ENCODE measurements at regions not wholly inside any gene's neighbourhood (a gene's known extent, or its start where the extent isn't known, plus 50 kb on each side); places are given as distances from the start of the nearest gene placed in this dataset.

DNA sequence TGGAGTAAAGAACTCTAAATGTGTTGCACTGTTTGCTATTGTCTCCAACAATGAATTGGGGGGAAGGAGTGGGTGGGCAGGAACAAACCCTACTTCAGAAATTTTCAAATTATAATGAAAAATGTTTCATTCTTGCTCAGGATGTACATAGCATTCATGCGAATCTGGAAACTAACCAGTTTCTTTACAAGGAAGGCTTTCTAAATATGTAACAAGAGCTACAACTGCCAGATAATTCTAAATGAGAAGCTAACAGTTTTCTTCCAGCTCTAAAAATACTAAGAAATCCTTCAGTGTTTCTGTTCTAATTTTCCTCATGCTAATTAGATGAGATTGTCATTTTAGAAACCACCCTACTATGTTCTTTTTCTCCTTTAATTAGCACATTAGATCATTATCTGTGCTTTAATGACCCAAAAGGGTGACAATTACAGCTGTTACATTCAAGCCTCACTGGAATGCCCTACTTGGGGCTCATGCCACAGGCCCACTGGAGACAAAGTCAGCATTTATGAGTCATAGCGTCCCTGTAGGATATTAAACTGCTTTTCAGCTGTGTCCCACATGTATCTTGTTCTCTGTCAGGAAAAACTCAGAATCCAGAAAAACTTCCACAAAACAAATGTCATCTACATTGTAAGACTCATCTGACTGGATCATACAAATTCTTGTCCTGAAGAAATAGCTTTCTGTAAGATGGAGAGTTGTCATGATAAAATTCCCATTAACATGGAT lies 804.6 kb upstream of the CXADR start:
- FAIRE-seq = no peak

DNA sequence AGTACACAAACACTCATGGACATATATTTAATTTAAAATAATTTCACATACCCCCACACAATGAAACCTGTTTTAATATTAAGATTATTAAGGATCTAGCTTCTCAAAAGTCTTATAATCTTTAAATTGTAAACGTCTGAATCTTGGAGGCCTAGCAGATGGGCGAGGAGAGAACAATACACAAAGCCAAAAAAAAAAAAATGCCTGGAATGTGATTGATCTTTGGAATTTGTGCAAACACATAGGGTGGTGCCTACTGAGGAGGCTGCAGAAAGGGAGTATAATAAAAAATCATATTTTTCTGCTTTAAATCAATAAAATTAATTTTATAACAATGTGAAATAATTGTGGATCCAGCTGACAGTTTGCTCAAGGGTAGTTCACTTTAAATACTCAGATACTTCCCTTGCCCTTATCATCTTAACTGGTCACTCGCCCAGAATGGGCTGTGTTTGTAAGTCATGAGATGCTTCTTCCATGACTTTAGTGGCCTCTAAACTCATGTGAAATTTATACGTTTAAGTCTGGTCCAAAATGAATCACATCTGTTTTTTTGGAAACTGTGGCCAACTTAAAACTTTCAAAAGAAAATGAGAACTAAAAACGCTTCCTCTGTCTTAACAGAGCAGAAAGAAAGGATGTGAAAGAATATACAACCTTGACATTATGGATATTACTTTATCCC lies 802.8 kb upstream of the CXADR start:
- no peak for FAIRE-seq

DNA sequence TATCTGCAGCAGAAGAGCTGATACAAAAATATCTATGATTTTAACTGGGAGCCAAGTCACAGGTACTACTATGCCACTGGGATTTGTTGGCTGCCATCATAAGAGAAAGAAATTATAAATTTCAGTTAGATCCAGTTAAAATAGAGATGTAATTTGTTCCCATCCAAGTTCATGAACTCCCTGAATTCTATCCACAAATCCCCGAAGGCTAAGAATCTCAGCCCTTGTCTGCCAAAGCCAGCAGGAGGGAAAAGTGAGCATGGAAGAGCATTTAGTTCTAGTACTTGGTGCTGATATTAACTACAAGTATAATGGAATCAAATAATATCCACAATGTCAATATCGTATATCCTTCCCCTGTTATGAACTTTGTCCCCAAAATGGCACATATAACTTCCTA lies 801.1 kb upstream of the CXADR start:
- no peak for FAIRE-seq

DNA sequence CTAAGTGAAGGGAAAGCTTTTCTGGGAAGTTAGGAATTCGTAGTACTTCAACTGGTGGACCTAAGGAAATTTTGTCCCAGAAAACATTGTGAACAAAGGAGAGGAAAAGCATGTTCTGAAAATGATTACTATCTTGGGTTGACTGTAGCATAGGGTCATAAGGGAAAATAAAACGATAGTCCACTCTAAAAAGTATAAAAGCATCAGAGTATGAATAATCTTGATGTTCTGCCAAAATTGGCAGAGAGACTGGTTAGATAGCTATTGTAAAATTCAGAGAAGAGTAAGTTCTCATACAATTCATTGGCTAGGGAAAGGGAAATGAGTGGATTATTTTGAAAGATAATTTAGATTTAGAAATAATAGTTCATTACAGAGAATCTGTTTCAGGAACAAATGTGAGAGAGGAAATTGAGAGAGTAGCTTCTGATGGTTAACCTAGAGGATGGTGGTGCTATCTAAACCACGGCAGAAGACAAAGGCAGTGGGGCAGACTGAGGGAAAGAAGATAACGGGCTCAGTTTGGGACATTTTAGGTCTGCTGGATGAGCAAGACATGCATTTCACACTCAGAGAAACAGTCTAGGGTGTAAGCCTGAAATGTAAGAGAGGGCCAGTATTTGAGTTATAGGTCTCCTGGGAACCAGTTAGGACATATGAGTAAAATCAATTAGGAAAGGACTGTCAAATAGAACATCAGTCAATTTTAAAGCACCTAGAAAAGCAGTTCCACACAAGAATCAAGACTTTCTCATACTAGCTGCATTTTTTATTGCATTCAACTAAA lies 799.3 kb upstream of the CXADR start:
- no peak for FAIRE-seq

DNA sequence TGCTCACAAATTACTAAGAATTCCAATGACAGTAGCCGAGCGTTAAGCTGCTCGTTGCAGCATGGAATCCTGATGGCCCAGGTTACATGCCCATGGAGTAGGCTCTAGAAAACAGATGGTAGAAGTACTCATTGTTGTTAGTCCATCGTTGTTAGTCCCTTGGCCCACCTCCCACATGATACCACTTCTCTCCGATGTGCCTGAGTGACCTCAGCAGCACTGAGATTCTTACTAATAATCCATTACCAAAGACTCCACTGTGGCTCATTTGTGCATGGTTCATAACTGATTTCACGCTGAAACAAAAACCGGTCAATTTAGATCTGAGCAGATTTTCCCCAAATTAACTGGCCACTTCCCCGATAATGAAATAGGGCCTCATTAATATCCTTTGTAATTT lies 772.3 kb upstream of the CXADR start:
- no peak for FAIRE-seq

DNA sequence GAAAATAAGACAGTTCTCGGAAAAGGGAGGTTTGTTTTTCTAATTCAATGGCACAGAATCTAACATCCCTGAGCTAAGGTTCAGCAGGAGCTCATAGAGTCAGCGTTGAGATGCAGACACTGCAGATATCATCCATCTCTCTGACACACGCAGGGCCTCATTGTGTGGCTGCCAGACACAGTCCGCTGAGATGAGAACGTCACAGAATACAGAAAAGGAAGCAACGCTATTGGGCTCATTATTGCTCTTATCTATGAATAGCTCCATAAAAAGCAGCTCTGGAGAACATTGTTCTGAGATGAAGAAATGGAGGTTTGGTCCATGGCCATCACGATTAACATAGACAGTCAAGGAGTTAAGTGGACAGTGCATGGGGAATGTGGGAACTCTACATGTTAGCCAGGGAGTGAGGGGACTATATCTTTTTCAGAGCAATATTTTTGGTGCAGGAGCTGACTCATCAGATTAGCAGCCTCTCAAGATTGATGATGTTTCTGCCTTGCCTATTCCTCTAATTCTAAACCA lies 771.6 kb upstream of the CXADR start:
- FAIRE-seq = no peak

DNA sequence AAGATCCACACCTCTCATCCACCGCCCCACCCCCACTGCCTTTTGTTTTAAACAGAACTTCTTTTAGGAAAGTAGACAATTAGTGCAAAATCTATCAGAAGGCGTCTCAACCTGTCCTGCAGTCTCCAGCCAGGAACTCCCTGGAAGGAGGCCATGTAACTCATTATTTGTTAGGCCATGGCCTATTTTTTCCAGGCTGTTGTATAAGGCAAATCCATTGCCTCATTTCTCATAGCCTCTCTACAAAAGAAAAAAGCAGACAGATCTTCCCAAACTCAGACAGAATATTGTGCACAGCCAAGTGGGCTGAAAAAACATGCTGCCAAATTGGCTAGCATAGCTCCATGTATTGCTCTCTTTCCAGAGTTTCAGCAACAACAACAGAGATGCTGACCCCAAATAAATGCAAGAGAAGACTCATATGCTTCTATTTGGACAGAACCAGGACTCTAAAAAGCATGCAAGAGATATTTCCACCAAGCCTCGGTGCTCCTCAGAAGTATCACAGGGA lies 770.7 kb upstream of the CXADR start:
- FAIRE-seq = no peak

DNA sequence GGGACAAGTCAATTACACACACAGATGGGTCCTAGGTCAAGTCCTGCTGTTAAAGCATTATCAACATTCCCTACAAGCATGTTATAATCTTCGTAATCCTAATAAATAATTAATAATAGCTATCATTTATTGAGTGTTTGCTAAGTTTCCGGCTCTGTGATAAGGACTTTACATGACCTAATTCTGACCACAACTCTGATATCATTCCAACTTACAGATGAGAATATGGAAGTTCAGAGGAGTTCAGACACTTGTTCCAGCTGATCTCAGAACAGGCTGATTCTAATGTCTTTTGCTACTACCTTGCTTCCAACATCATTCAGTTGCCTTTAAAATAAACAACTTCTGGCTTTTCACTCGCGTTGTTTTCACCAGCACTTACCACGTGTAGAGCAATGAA lies 770.1 kb upstream of the CXADR start:
- FAIRE-seq = no peak

DNA sequence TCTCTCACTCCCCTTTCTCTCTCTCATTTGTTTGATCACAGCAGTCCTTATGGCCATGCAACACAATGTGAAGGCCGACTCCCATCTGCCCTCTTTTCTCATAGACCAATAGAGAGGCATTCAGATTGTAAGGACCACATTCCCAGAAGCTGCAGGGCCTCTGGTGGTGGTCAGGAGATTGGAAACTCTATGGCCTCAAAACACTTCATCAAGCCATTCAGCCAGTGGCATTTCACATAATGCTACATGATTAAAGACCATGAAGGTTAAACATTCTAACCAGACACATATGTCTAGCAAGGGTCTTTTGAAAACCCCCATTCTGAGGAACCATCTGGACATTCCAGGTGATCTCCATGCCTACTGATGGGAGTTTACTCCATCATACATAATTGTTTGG lies 769.5 kb upstream of the CXADR start:
- FAIRE-seq = no peak

DNA sequence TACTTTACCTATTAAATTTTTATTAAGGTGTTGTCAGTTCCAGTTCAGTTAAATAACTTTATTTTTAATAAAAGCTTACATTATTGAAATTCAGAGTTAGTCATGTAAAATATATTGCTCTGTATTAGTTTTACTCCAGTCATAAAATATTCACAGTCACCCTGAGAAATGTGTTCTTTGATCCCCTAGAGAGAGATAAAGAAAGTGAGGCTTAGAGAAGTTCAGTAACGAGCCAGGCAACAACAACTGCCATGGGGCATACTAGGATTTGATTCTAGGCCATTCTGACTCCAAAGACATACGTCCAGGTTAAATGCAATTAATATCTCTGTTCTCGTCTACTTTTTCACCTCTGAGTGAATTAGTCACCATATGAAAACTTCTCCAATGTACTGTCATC lies 761.9 kb upstream of the CXADR start:
- no peak for FAIRE-seq

DNA sequence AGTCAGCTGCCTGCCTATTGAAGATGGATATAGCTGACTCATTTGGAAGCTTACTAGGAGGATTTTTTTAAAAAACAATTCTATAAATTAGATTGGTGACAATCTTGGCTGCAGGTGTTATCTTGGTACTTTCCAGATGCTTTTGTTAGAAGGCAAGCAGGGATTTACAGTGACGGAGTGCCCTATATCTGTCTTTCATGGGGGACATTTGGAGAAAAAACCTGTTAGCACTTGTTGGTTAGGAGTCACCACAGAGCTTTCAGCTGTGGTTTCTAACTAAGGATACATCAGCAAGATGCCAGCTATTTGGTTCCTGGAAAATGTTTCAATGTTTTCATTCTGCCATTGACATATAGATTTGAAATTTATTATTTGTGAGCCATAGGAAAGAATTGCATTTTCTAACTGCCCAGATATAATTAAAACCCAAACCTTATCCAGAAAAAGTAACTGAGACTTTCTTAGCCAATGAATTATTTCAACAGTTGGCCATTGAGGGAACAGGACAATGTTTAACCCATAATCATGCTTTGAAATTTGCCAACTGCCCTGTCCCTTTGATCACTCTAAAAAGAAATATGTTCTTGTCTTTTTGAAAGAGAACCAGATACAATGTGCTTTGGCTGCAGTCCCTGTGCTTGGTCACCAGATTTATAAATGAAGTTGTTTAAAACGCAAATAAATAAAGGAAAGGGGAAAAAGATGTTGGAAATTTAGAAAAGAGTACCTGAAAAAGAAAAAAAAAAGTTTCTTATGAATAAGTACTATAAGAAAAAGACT lies 761.0 kb upstream of the CXADR start:
- no peak for FAIRE-seq

DNA sequence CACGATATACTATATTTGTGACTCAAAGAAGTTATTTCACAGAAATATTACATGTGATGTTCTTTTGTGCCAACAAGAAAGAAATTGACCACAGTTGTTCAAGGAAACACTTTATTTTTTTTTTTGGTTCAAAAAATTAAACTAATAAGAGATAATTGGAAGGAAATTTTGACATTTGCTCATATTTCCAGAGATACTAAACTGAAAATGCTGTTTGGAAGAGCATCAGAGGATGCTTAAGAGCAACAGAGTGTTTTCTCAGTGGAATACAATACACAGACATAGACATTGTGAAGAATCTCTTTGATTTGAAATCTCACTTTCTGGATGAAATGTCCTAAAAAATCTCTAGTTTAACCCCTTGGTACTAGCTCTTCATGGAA lies 760.4 kb upstream of the CXADR start:
- no peak for FAIRE-seq

DNA sequence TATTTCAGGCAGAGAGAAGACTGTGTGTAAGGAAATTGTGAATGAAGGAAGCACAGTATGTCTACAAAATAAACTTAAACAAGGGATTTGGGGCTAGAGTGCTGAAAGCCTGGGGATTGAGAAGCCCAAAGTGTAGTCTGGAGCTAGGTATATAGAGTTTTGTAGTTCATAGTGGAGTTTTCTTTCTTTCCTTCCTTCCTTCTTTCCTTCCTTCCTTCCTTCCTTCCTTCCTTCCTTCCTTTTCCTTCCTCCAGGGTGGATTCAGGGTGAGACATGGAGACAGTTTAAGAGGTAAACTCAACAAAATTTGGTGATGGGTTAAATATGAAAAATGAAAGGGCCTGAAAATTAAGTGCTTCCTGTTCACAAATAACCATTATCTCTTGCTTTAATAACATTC lies 757.8 kb upstream of the CXADR start:
- no peak for FAIRE-seq

DNA sequence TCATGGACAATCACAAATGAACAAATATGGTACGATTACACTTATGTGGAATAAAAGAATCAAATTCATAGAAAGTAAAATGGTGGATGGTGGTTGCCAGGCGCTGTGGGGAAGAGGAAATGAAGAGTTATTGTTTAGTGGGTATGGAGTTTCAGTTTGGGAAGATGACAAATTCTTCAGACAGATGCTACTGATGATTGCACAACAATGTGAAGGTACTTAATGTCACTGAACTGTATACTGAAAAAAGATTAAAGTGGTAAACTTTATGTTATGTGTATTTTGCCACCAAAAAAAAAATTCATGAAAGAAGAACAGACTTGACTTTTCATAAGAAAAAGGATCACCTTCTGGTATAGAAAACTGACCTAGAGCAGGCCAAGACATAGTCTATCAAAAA lies 745.6 kb upstream of the CXADR start:
- FAIRE-seq = no peak

DNA sequence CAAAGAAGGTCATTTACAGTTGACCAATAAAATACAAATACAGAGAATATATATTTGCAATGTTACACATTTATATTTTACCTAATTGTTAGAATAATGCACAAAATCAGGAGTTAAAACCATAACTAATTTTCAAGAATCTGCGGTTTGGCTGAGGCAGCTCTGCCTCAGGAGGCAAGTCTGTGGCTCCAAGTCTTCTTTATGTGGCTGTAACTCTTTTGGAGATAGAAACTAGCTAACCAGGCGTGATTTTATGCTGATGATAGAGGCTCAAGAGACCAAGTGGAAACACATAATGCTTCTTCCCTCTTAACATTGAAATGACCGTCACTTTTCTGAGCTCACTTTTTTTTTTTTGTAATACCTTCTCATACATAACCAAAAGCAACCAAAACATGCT lies 744.7 kb upstream of the CXADR start:
- no peak for FAIRE-seq

DNA sequence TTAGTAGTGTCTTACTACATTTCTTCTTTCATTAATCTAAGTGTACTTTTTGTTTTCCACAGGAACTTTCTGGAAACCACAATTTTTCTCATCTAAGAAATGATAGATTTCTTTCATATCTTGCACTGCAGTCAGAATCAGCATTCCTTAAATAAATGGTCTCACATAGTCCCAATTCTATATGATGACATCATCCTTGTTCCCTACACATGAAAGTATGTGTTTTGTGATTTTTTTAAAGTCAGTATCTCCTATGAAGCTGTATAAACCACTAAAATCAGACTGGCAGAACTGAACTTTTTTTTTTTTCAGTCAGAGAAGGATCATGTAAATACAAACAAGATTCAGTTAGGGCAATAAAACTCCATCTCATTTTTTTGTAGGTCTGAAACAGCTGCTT lies 742.6 kb upstream of the CXADR start:
- FAIRE-seq = no peak

DNA sequence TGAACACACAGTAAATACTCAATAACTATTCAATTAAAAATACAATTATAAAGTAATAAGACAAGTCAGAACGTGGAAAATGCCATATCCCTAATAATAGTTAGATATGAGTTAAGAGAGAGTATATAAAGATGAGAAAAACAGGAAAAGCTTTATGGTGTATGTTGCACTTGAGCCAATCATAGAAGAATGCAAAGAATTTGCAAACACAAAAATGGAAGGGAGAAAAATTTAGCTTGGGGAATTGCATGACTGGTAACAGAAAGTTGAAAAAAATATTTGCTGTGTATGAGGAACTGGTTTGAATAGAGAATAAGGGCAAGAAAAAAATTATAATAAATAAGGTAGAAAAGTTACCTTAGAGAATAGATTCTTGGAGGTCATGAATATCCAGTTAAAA lies 739.6 kb upstream of the CXADR start:
- no peak for FAIRE-seq

DNA sequence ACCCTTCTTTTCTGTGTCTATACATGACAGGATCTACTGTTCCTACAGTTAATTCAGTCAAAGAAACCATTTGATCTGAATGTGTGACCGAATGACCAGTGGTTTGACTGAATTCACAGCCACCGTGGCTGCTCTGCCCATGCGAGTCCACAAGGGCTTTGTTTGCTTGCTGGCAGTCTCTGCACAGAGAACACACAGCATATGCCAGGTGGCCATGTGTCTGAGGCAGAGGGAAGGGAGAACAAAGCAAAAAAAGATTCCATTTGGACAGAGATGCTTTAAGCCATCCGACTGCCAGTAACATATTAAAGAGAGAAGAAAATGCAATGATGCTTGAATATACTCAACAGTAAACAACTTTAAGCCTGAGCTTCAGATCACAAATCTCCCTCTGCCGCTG lies 737.8 kb upstream of the CXADR start:
- no peak for FAIRE-seq

DNA sequence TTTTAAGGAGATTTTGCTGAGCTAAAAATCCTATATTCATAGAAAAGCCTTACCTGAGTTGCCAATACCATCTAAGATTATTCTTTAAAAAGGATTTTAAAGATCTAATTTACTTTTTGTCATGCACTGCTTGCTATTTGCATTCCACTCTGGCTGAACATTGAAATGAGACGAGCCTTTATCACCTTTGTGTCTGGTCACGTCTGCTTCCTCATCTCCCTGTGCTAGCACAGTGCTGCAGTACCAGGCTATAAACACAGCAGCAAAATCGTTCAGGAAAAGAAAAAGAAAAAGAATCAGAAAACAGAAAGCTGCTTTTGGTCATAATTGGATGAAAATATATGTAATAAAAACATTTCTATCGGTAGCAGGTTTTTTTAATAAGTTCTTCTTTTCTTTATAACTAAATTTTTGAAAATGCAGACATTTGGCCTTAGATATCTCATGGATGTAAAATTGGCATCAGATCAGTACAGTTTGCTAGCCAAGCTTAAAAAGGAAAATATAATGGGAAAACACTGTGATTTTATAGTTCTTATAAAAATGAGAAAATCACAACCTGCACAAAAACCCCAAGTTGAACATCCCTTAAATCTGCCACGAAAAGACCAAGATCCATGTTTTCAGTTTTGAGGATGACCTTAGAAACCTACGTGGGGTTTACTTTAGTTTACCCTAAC lies 735.7 kb upstream of the CXADR start:
- no peak for FAIRE-seq

DNA sequence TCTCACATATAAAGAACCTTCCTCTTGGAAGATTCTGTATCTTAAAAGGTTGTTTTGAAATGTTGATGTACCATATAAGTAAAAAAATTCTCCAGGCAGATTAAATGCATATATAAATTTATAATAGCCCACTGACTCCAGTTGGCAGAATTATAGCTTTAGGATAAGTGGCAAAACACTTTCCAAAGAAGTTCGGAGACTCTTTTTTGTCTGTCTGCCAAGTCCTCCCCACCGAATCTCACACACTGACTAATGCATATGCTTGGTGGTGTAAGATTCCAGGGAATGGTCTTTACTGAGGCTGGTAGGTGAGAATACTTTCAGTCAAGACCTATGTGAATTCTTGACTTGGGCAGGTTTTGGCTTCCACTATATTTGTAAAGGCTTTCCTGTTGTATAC lies 724.3 kb upstream of the CXADR start:
- no peak for FAIRE-seq

DNA sequence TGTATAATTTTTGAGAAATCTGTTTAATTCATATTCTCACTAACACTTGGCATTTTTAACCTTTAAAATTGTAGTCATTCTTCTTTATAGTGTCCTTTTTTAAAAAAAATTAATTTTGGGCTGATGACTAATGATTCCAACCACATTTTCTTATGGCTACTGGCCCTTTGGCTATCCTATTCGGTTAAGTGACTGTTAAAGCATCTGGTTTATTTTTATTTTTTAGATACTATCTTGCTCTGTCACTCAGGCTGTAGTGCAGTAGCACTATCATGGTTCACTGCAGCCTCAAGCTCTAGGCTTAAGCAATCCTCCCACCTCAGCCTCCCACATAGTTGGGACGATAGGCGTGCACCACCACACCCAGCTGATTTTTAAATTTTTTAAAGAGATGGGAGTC lies 723.2 kb upstream of the CXADR start:
- no peak for FAIRE-seq

DNA sequence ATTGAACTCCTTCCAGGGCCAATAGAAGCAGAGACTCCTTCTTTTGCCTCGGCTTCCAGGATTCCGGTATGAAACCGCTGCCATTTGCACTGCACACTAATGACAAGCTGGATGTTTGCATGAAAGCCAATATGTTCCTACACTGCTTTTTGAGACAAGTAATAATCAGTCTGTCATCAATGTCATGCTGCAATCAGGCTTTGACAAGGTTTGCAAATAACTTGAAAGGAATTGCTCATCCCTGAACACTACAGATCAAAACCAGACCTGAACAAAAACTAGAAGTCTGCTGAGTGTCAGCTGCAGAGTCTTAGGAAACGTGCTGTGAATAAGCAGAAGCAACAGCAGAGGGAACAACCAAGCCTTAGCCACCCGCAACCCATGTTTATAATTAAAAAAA lies 720.7 kb upstream of the CXADR start:
- FAIRE-seq = no peak

Data from colon (tissue), 2 donors.